Dedifferentiated amniotic fluid mesenchymal stem cell (primary cell): ENCODE measurements at regions not wholly inside any gene's neighbourhood (a gene's known extent, or its start where the extent isn't known, plus 50 kb on each side); places are given as distances from the start of the nearest gene placed in this dataset.

Source experiments
- DNase-seq: peaks from one replicate; pipeline ENCODE4 v3.0.0-alpha.2; 2016; ENCODE audit errors: extremely low spot score

- DNase-seq, result no peak
Measured at GRCh38 chr2:196315388-196316049, 144.1 kb upstream of the STK17B start.

GRCh38 chr2:196316050-196316430, 144.7 kb upstream of the STK17B start:
- peak; percentile 68 for DNase-seq

GRCh38 chr2:196318517-196319377, 147.4 kb upstream of the STK17B start:
- no peak for DNase-seq

- peak; percentile 73 for DNase-seq
Measured at GRCh38 chr2:196322973-196323810, 151.8 kb upstream of the STK17B start.

GRCh38 chr2:196324211-196324610, 152.8 kb upstream of the STK17B start:
- DNase-seq, result no peak

- no peak for DNase-seq
Measured at GRCh38 chr2:196328088-196328680, 156.8 kb upstream of the STK17B start.

- no peak for DNase-seq
Measured at GRCh38 chr2:196329959-196330358, 158.6 kb upstream of the STK17B start.

GRCh38 chr2:196330645-196331044, 159.3 kb upstream of the STK17B start:
- no peak for DNase-seq

- peak; percentile 72 for DNase-seq
Measured at GRCh38 chr2:196331143-196331542, 159.8 kb upstream of the STK17B start.

GRCh38 chr2:196331851-196332250, 160.5 kb upstream of the STK17B start:
- DNase-seq, result no peak

- DNase-seq, result no peak
Measured at GRCh38 chr2:196333397-196333796, 162.0 kb upstream of the STK17B start.

GRCh38 chr2:196334710-196335109, 163.3 kb upstream of the STK17B start:
- DNase-seq, result no peak

GRCh38 chr2:196335221-196335634, 163.8 kb upstream of the STK17B start:
- peak; percentile 52 for DNase-seq

- no peak for DNase-seq
Measured at GRCh38 chr2:196336207-196336606, 164.8 kb upstream of the STK17B start.

- DNase-seq, result no peak
Measured at GRCh38 chr2:196336715-196337114, 165.3 kb upstream of the STK17B start.

- peak; percentile 39 for DNase-seq
Measured at GRCh38 chr2:196337208-196337953, 166.0 kb upstream of the STK17B start.

- no peak for DNase-seq
Measured at GRCh38 chr2:196338440-196338839, 167.1 kb upstream of the STK17B start.

- no peak for DNase-seq
Measured at GRCh38 chr2:196341277-196341841, 170.0 kb upstream of the STK17B start.

- no peak for DNase-seq
Measured at GRCh38 chr2:196344397-196344796, 173.0 kb upstream of the STK17B start.

- no peak for DNase-seq
Measured at GRCh38 chr2:196353717-196354116, 182.3 kb upstream of the STK17B start.

- no peak for DNase-seq
Measured at GRCh38 chr2:196354186-196354585, 182.8 kb upstream of the STK17B start.
